GM12878 (cell line): ENCODE measurements at regions not wholly inside any gene's neighbourhood (a gene's known extent, or its start where the extent isn't known, plus 50 kb on each side); places are given as distances from the start of the nearest gene placed in this dataset.

Experiments
- ATAC-seq: fragments of 200-7000 bp; cut with Tn5 transposase; 3 replicates; pipeline ENCODE4 v1.9.1; 2020; ENCODE audit warnings: mild to moderate bottlenecking, moderate library complexity
- BruUV-seq: library from RNA; stranded (reverse); fragments of 400-500 nt; replicated peaks from 2 replicates; lab custom pipeline; 2021; lab: Mats Ljungman, UMichigan
- CTCF ChIA-PET: fragments of 300-600 bp; sonication (Branson Sonifier 250); formaldehyde crosslinking; extraction: SDS; loops from one replicate; lab custom pipeline; 2021; ENCODE audit warnings: inconsistent platforms; lab: Yijun Ruan, JAX
- POLR2A ChIA-PET: fragments of 350-600 bp; formaldehyde crosslinking; extraction: SDS; loops from one replicate; lab custom pipeline; 2021; ENCODE audit warnings: inconsistent platforms; lab: Charles Lee
- RAD21 ChIA-PET: fragments of 300-600 bp; sonication (Branson Sonifier 250); formaldehyde crosslinking; loops from one replicate; lab custom pipeline; 2023; ENCODE audit warnings: antibody characterized with exemption; ENCODE audit not compliant: unreplicated experiment; lab: Charles Lee
- SMC1A ChIA-PET: fragments of 300-600 bp; sonication (Branson Sonifier 250); formaldehyde crosslinking; loops from one replicate; lab custom pipeline; 2023; ENCODE audit not compliant: unreplicated experiment, uncharacterized antibody; lab: Charles Lee
- DNase-seq: peaks from one replicate; pipeline ENCODE4 v3.0.0-alpha.2; 2011; ENCODE audit warnings: low read depth, low spot score
- FAIRE-seq: peaks from 3 replicates; lab custom pipeline; 2011; peaks lifted over from hg19 to GRCh38; lab: Jason Lieb, UNC
- H2AFZ ChIP-seq: 2 replicates; pipeline ENCODE4 v1.6.0; 2011; ENCODE audit warnings: low read depth, low read length, control low read depth; ENCODE audit not compliant: control insufficient read depth
- H3K27ac ChIP-seq: 2 replicates; pipeline ENCODE4 v1.5.1; 2011; ENCODE audit warnings: control low read depth; ENCODE audit not compliant: control insufficient read depth, insufficient read depth
- H3K27me3 ChIP-seq, 2 experiments: replicated peaks in 1 of 2; 2 replicates each; pipeline versions ENCODE4 v1.6.0 to v1.6.1; 2011; ENCODE audit warnings: low read length in 1 of 2; ENCODE audit not compliant: control insufficient read depth in 2 of 2, insufficient read depth in 2 of 2
- H3K36me3 ChIP-seq, 2 experiments: 2 replicates each; pipeline ENCODE4 v1.5.1; 2011; ENCODE audit warnings: low read length in 1 of 2; ENCODE audit not compliant: control insufficient read depth in 2 of 2, insufficient read depth in 2 of 2
- H3K4me1 ChIP-seq: 2 replicates; pipeline ENCODE4 v1.6.1; 2011; ENCODE audit warnings: mild to moderate bottlenecking, low read length, moderate library complexity, mixed read lengths; ENCODE audit not compliant: control insufficient read depth, insufficient read depth
- H3K4me2 ChIP-seq: 2 replicates; pipeline ENCODE4 v1.6.0; 2011; ENCODE audit warnings: control low read depth; ENCODE audit not compliant: control insufficient read depth, insufficient read depth
- H3K4me3 ChIP-seq: fragments of 200-600 bp; sonication (generic); 2 replicates; pipeline ENCODE4 v1.5.1; 2016
- H3K79me2 ChIP-seq: 2 replicates; pipeline ENCODE4 v1.6.0; 2011; ENCODE audit warnings: low read length; ENCODE audit not compliant: control insufficient read depth, insufficient read depth
- H3K9ac ChIP-seq: 2 replicates; pipeline ENCODE4 v1.8.0; 2011; ENCODE audit warnings: low read length, control low read depth, mixed read lengths; ENCODE audit not compliant: control insufficient read depth, insufficient read depth
- H3K9me3 ChIP-seq: replicated peaks from 3 replicates; pipeline ENCODE4 v1.5.1; 2011; ENCODE audit warnings: mild to moderate bottlenecking, low read length; ENCODE audit not compliant: control insufficient read depth, insufficient read depth
- H4K20me1 ChIP-seq: 2 replicates; pipeline ENCODE4 v1.6.0; 2011; ENCODE audit not compliant: control insufficient read depth, insufficient read depth
- BCLAF1 ChIP-seq: fragments of 450-650 bp; IDR thresholded peaks from 2 replicates; pipeline ENCODE4 v1.6.1; 2017; ENCODE audit warnings: antibody characterized with exemption, mild to moderate bottlenecking, moderate library complexity
- CUX1 ChIP-seq: IDR thresholded peaks from 2 replicates; pipeline ENCODE4 v1.6.1; 2012; ENCODE audit warnings: improper control_type of control experiment, low read depth, low read length; ENCODE audit not compliant: insufficient replicate concordance
- NR2C2 ChIP-seq: IDR thresholded peaks from 2 replicates; pipeline ENCODE4 v1.6.1; 2011; ENCODE audit warnings: borderline replicate concordance, low read depth; ENCODE audit not compliant: control insufficient read depth, insufficient read length
- SMAD5 ChIP-seq: IDR thresholded peaks from 2 replicates; pipeline ENCODE4 v1.6.1; 2016; ENCODE audit warnings: antibody characterized with exemption, low read depth
- WGBS: methylation state at CpG from one replicate; pipeline ENCODE4 v1.1.6; 2016; ENCODE audit warnings: low lambda C conversion rate; ENCODE audit not compliant: insufficient replicate concordance, insufficient coverage; ENCODE audit errors: missing lambda C conversion rate; 5-methylcytosine and 5-hydroxymethylcytosine counted together
- in situ Hi-C: fragments of 300-500 bp; cut with MboI; formaldehyde crosslinking; loops from 9 replicates; pipeline ENCODE4 v1.14.3; 2018; ENCODE audit warnings: mixed read lengths
- intact Hi-C: fragments of 100-400 bp; cut with micrococcal nuclease; formaldehyde crosslinking; loops from one replicate; pipeline ENCODE4 v1.14.2; 2022; ENCODE audit not compliant: unreplicated experiment
- TF ChIP-seq, protein P1 (sequence below): fragments of 450-650 bp; IDR thresholded peaks from 2 replicates; pipeline ENCODE4 v1.6.1; 2017; ENCODE audit warnings: mild to moderate bottlenecking, moderate library complexity
- TF ChIP-seq, protein P2 (sequence below): fragments of 450-650 bp; formaldehyde crosslinking; IDR thresholded peaks from 2 replicates; pipeline ENCODE4 v1.4.0; 2020; ENCODE audit warnings: mild to moderate bottlenecking, moderate library complexity

- TF ChIP-seq BCLAF1: no peak
- TF ChIP-seq CUX1: no peak
- no peak for TF ChIP-seq SMAD5
Observed at GRCh38 chr18:60445341-60445740, 72.8 kb upstream of the MC4R start (continued).

GRCh38 chr18:60446821-60447220 lies 74.2 kb upstream of the MC4R start:
- no peak for ATAC-seq
- WGBS: 66% methylated on average over 5 of the region's 5 CpGs
- no peaks in the 10 kb centered on the region for H3K9me3 ChIP-seq
- CTCF ChIA-PET: no interaction called here
- BruUV-seq: no TSS peak
- no peak for DNase-seq
- no peaks in the 10 kb centered on the region for H3K79me2 ChIP-seq
- no peaks in the 10 kb centered on the region for H3K27me3 ChIP-seq
- H3K36me3 ChIP-seq: no peaks in the 10 kb centered on the region
- H3K4me2 ChIP-seq: no peak overlapping the region
- H3K9ac ChIP-seq: no peak overlapping the region
- H3K27ac ChIP-seq: no peak overlapping the region
- RAD21 ChIA-PET: no interaction called here
- POLR2A ChIA-PET: no interaction called here
- SMC1A ChIA-PET: no interaction called here
- no peak overlapping the region for H2AFZ ChIP-seq
- FAIRE-seq: no peak
- in situ Hi-C loops: no loop called here
- no peaks in the 10 kb centered on the region for H3K4me1 ChIP-seq
- no peaks in the 10 kb centered on the region for H4K20me1 ChIP-seq
- H3K4me3 ChIP-seq: no peak overlapping the region
- intact Hi-C loops: no loop called here
- TF ChIP-seq NR2C2: no peak
- TF ChIP-seq, protein P1, sequence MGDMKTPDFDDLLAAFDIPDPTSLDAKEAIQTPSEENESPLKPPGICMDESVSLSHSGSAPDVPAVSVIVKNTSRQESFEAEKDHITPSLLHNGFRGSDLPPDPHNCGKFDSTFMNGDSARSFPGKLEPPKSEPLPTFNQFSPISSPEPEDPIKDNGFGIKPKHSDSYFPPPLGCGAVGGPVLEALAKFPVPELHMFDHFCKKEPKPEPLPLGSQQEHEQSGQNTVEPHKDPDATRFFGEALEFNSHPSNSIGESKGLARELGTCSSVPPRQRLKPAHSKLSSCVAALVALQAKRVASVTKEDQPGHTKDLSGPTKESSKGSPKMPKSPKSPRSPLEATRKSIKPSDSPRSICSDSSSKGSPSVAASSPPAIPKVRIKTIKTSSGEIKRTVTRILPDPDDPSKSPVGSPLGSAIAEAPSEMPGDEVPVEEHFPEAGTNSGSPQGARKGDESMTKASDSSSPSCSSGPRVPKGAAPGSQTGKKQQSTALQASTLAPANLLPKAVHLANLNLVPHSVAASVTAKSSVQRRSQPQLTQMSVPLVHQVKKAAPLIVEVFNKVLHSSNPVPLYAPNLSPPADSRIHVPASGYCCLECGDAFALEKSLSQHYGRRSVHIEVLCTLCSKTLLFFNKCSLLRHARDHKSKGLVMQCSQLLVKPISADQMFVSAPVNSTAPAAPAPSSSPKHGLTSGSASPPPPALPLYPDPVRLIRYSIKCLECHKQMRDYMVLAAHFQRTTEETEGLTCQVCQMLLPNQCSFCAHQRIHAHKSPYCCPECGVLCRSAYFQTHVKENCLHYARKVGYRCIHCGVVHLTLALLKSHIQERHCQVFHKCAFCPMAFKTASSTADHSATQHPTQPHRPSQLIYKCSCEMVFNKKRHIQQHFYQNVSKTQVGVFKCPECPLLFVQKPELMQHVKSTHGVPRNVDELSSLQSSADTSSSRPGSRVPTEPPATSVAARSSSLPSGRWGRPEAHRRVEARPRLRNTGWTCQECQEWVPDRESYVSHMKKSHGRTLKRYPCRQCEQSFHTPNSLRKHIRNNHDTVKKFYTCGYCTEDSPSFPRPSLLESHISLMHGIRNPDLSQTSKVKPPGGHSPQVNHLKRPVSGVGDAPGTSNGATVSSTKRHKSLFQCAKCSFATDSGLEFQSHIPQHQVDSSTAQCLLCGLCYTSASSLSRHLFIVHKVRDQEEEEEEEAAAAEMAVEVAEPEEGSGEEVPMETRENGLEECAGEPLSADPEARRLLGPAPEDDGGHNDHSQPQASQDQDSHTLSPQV: no peak
- TF ChIP-seq, protein P2, sequence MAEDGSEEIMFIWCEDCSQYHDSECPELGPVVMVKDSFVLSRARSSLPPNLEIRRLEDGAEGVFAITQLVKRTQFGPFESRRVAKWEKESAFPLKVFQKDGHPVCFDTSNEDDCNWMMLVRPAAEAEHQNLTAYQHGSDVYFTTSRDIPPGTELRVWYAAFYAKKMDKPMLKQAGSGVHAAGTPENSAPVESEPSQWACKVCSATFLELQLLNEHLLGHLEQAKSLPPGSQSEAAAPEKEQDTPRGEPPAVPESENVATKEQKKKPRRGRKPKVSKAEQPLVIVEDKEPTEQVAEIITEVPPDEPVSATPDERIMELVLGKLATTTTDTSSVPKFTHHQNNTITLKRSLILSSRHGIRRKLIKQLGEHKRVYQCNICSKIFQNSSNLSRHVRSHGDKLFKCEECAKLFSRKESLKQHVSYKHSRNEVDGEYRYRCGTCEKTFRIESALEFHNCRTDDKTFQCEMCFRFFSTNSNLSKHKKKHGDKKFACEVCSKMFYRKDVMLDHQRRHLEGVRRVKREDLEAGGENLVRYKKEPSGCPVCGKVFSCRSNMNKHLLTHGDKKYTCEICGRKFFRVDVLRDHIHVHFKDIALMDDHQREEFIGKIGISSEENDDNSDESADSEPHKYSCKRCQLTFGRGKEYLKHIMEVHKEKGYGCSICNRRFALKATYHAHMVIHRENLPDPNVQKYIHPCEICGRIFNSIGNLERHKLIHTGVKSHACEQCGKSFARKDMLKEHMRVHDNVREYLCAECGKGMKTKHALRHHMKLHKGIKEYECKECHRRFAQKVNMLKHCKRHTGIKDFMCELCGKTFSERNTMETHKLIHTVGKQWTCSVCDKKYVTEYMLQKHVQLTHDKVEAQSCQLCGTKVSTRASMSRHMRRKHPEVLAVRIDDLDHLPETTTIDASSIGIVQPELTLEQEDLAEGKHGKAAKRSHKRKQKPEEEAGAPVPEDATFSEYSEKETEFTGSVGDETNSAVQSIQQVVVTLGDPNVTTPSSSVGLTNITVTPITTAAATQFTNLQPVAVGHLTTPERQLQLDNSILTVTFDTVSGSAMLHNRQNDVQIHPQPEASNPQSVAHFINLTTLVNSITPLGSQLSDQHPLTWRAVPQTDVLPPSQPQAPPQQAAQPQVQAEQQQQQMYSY (CRISPR knock-in tag): no peak
